HG02981 (cell line): ENCODE measurements at regions not wholly inside any gene's neighbourhood (a gene's known extent, or its start where the extent isn't known, plus 50 kb on each side); places are given as distances from the start of the nearest gene placed in this dataset.
"Not testable (repeated sequence)": the region's sequence is repeated elsewhere in the genome, so short reads cannot be mapped to it uniquely, and the experiment has no call there.

Source experiments
- ATAC-seq: cut with Tn5 transposase; IDR thresholded peaks from one replicate; pipeline ENCODE4 v1.9.1; 2021; ENCODE audit warnings: mild to moderate bottlenecking, moderate library complexity; ENCODE audit not compliant: unreplicated experiment

DNA sequence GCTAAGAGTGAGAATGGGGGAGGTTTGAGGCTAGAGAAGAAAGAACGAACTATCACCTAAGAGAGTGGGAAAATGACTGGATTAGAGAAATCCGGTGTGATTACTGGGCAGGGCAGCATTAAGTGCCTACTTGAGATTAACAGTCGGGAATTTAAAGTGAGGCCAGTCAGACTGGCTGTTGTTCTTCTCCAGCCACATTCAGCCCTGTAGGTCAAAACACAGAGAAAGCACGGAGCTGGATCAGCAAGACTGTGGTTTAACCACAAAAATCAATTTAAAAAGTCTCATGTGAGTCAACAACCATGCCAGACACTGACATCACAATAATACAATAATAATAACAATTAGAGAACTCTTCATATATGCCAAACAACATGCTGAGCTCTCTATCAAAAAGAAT, 301.9 kb upstream of the SGK1 start:
- no peak for ATAC-seq

DNA sequence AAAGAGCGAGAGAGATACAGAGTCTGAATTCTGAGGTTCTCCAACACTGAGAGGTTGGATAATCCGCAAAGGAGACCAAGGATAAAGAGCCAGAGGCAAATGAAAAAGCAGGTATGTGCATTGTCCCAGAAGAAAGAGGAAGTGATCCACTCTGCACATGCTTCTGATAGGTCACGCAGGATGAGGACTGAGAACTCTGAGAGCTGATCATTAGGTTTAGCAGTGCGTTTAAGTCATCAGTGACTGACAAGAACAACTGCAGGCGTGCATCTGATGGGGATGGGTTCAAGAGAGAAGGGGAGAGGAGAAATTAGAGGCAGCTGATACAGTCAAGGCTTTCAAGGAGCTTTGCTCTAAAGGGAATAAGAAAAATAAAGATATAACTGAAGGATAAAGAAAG, 301.2 kb upstream of the SGK1 start:
- ATAC-seq, result peak; percentile 45

DNA sequence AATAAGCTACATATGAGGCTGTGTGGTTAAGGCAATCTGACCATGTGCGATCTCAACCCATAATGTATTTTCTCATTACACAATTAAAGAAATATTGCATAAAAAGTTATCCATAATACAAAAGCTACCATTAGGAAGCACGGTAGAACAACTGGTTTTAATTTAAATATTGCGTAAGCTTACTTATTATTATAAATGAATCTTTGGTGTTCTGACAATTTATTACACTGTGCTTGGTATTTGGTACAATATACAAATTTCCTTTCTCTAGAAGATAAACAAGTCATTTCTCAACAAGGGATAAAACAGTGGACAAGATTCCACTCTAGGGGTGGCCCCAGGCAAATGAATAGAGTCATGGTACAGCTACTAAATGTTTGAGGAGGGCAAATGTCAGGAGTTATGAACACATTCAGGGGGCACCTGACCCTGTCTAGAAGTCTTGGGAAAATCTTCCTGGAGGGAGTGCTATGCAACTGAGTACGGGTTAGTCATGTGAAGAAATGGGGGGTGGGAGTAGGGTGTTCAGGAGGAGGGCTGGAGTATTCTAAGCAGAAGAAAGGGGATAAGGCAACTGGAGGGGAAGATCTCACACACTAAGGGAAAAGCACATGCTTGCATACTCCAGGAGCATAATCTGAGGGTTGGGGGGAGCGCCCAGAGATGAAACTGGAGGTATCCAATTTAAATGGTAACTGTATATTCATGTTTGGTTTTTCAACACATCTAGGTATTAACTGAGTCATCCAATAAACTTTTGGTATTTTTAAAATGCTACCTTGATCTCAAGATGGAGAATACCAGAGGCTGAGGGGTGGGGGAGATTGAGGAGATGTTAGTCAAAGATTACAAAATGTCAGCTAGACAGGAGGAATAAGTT, 296.9 kb upstream of the SGK1 start:
- no peak for ATAC-seq

DNA sequence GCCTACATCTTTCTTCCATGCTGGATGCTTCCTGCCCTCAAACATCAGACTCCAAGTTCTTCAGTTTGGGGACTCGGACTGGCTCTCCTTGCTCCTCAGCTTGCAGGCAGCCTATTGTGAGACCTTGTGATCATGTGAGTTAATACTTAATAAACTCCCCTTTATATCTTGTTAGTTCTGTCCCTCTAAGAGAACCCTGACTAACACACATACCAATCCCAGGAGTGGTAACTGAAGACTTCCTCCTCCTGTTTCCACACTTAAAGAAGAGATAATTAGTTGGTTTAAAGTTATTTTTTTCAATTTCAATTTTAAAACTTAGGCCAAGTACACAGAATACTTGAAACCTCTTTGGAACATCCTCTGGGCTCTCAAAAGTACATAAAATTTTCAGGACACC, 294.2 kb upstream of the SGK1 start:
- ATAC-seq, result not testable (repeated sequence)

DNA sequence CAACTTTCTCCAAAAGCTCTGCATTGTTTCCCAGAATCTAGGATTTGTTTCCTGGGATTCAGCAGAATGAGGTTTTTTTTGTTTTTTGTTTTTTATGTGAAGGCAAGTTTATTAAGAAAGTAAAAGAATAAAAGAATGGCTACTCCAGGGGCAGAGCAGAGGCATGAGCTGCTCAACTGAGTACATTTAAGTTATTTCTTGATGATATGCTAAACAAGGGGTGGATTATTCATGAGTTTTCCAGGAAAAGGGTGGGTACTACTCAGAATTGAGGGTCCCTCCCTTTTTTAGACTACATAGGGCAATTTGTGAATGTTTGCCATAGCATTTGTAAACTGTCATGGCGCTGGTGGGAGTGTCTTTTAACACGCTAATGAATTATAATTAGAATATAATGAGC, 292.5 kb upstream of the SGK1 start:
- ATAC-seq, result no peak

DNA sequence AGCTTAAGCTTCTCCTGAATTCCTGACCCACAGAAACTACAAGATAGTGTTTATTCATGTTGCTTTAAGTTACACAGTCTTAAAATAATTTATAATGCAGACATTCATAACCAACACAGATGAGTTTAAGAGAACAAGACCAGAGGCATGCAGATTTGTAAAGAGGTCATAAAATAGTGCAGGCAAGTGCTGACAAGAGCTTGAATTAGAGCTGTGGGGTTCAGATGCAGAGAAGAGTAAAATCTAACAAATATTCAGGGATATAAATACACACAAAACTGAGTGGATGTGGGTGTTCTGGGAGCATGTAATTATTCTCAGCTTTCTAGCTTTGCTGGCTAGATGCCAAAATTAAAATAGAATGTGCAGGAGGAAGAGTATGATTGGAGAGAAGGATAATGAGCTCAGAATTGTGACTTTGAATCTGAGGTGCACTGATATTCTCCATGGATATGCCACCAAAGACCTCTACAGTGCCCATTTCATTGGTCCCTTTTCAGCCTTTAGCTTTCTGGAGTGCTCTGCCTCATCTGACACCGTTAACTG, 291.9 kb upstream of the SGK1 start:
- no peak for ATAC-seq

DNA sequence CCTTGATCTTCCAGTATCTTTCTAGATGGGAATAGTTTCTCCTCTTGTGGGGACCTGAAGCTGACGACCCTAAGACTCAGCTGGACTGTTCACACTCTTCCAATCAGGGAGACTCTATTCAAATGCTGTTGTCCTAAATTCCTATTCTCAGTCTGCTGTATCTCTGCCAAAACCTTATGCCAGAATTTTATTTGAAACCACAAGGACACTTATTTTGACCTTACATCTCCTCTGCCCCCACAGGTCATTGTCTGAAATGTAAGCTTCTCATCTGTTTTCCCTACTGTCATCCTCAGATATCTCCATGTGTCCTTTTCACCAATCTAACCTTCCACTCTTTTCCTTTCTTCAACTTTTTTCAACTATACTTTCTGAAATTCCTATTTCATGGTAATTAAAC, 289.5 kb upstream of the SGK1 start:
- ATAC-seq, result no peak

DNA sequence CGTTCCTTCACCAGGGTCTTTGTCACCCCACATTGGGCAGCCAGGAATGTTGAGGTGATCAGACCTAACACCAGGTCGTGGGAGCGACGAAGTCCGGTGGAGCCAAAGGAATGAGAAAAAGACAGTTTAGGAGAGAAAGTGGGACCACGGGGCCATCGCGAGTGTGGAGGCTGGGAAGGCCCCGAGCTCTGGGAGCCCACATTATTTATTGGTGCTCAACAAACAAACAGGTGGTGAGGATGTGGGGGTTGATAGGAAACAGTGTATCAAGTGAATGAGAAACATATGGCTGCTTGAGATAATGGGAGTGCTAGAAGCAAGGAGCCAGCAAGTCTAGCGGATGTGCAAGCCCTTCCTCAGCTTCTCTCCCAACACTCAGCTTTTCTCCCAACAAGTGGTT, 287.1 kb upstream of the SGK1 start:
- ATAC-seq, result no peak

DNA sequence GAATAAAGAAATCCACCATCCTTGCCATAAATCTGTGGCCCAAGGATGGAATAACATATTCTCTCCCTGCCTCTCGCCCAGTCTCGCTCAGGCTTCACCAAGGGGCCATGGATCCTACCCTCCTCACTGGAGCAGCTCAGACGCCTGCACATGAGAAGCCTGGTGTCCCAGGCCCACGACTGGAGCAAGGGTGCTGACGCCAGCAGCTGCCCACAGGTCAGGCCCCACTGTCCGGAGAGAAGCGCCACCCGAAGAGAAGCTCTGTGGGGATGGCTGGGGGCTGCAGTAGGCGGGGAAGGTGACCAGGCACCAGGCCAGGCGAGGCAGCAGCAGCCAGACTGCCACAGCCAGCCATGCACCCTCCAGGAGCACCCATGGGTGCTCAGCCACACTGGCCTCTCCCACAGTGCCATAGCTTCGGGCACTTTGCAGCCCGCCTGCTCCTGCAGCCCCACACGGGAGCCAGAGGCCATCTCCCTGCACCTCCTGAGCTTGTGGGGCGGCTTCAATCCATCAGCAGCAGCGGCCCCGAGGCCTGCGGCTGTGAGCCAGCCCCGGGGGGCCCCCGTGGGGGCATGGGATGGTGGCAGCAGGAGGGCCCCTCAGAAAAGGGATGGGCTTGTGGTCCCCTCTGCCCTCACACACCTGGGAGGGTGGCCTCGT, 286.2 kb upstream of the SGK1 start:
- ATAC-seq, result no peak

DNA sequence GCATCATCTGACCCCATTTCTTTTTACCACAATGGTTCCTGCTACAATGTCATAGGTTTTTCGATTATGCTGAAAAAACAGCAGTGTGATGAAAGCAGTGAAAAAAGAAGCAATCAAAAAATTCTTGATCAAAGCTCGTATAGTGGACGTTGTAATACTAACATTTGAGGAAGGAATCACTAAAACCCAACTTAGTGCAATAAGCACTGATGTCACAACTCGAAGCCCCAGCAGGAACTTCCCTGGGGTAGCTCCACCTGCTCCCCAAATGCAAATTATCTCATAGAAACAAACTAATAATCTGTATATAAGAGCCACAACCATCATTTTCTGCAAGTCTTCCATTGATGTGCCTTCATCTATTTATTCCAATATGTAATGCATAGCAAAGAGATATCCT, 285.6 kb upstream of the SGK1 start:
- ATAC-seq, result no peak

DNA sequence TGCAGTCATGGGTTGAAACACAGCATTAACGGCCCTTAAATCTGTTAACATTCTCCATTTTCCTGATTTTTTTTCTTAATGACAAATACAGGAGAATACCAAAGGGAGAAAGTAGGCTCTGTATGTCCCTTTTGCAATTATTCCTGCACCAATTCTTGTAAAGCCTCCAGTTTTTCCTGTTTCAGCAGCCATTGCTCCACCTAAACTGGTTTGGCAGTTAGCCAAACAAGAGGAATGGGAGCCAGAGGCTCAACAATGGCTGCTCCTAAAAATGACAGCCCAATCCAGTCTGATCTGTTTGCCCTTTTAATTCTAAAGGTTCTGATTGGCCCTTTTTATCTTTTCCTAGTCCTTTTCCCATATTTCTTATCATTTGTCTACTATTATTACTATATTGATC, 284.2 kb upstream of the SGK1 start:
- ATAC-seq, result no peak

DNA sequence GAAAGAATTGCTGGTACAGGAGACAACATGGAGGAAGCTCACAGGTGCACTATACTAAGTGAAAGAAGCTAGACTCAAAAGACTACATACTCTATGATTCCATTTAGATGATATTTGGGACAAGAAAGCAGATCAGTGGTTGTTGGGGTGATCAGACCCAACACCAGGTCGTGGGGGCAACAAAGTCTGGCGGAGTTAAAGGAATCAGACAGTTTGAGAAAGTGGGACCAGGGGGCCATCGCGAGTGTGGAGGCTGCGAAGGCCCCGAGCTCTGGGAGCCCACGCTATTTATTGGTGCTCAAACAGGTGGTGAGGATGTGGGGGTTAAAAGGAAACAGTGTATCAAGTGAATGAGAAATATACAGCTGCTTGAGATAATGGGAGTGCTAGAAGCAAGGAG, 282.8 kb upstream of the SGK1 start:
- no peak for ATAC-seq

DNA sequence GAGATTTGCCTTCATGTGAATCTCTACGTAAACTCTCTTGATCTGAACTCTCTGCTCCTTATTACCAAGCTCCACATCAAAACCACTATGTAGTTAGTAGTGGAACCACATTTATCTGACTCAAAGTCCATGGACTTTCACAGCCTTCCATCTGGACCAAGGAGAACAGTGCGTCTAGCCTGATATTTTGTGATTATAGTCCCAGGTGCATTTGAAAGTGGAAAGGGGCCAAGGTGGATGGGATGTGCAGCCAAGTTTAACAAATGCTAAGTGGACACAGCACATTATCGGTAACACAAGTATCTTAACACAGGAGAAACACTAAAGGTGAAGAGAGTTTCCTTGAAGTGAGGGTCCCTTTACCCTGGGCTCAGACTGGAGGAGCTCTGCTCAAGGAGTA, 281.2 kb upstream of the SGK1 start:
- no peak for ATAC-seq

DNA sequence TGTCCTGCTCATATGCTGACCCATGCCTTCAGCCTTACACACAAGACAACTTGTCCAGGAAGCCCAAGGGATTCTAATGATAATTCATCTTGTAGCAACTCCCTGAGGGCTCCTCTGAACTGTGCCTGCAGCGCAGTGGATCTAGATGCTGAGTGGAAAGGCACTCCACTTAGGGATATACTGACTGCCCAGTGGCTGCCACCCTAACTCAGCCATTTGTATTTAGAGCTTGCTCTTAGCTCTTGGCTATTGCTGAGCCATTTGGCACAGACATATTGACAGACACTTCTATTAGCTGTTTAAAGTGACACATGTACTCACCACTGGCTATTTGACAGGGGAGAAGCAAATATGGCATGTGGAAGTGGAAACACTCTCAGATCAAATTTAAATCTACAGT, 278.3 kb upstream of the SGK1 start:
- no peak for ATAC-seq

DNA sequence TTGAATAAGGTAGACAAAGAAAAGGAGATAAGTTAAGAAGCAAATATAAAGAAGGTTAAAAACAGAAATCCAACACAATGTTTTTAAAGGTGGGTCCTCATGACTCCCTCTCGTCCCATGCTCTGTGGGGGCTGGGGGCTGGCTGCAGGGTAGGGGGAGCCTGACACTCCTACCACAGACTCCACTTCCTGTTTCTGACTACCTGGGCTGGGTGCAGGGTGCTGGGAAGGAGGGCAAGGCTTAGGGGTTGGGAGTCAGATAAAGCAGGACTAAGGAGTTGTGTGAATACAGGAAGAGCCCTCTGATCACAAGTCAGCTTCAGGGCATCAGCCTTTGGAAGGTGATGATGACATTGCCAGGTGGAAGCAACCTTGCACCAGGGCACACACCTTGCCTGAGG, 277.0 kb upstream of the SGK1 start:
- no peak for ATAC-seq

DNA sequence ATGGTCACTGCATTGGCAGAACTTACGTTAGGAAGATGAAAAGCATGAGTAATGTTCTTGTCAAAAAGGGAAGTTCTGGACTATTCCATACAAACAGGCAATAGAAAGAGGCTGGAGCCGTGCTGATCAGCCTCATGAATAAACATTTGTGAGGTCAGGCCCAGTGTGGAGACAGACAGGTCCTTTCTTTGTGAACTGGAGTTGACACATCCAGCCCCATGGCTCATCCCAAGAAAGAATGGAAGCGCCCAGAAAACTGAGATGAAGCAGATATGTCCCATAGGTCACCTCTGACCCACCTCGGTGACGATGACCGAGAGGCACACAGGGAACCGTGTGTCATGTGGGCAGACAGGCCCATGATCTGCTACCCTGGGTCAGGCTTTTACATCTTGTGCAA, 276.0 kb upstream of the SGK1 start:
- ATAC-seq, result no peak

DNA sequence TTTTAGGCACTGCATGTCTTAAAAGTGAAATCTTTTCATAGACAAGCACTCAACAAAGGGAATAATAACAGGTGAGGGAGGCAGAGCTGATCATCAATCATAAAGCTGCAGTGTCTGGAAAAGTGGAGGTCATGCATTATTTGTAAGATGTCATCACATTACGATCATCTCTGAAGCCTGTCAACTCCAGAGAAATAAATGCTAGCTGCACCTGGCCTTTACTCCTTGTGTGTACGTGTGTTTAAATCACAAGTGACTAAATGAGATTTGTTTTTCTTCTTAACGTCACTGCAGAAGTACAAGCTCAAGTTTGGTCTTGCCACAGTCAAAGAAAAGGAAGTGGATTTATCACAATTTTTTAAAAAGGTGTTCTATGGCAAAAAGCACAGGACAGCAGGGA, 275.5 kb upstream of the SGK1 start:
- no peak for ATAC-seq

DNA sequence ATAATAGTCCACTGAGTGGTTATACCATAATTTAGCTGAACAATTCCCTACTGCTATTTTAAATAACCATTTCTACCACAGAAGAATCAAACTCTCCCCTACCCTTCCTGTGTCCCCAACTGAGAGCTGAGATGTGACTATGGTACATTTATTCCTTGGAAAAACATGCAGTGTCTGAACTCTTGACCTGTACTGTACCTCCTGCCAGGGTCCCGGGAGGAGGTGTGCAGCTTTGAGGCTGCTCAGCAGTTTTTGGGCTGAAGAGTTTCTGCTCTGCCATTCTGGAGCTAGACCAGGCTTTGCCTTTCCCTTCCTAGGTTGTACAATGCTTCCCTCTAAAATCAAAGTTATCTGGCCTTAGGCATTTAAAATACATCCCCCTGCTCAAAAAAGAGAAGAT, 275.1 kb upstream of the SGK1 start:
- no peak for ATAC-seq

DNA sequence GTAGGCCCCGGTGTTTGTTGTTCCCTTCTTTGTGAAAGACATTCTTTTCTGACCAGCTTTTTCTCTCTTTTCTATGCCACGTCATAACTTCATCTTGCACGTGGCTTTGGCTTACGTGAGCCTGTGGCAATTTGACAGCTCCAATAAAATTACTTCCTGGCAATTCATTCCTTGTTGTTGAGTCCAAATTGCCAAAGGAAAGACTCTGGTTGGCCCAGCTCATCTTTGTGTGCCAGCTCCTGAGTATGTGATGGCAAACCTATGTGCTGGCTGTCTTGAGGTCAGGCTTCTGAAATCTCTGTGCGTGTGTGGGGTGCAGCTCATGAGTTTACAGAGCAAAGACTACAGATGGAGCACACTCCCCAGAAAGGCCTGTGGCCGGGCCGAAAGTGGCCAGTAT, 272.5 kb upstream of the SGK1 start:
- no peak for ATAC-seq

DNA sequence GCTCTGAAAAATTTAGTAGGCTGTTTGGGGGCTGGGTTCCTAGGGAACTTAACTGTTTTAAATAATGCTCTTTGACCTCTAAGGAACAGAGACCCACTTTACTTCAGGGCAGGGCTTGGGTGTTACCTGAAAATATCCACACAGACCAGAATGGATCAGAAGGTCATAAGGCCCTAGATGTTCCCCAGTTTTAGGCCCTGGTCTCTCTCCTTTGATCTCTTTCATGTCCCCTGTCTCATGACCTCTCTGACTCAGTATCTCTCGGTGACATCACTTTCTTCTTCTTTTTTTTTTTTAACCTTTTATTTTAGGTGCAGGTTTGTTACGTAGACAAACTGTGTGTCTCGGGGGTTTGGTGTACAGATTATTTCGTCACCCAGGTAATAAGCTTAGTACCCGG, 272.1 kb upstream of the SGK1 start:
- ATAC-seq, result no peak

DNA sequence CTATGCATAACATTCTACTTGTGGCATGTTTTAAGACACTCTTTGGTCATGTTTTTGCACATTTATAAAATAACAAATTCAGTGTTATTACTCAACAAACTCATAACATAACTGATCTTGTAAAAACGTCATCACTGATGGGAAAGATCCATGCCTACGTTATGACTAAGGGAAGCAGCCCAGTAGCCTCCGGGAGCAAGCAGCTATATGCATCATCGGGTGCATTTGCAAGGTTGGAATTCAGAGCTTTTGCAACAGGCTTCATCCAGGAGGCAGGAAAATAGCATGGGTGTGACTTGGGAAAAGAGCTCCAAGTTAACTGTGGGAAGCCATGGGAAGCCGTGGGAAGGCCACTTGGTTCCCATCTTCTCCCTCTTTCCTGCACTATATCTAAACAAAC, 271.6 kb upstream of the SGK1 start:
- ATAC-seq, result no peak

DNA sequence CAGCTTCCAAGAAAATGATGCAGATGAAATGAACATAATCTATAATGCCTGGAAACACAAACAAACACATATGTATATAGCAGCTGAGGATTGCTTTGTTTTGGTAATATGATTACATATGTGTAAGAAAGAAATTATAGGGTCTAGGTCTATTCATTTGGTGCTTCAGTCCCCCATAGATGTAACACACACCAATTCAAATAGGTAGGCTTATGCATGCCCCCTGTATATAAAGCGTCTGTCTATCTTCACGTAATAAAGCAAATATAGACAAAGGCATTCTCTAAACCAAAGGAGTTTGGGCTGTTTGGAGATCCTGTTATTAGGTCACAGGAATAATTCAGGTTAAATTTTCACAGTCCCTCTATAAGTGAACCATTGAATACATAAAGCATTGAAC, 270.4 kb upstream of the SGK1 start:
- ATAC-seq, result no peak
